Karpas-422 (cell line): ENCODE measurements at regions not wholly inside any gene's neighbourhood (a gene's known extent, or its start where the extent isn't known, plus 50 kb on each side); places are given as distances from the start of the nearest gene placed in this dataset.

Source experiments
- DNase-seq: peaks from one replicate; pipeline ENCODE4 v3.0.0-alpha.2; 2015
- H2AFZ ChIP-seq: fragments of 200-600 bp; sonication (generic); 2 replicates; pipeline ENCODE4 v1.6.1; 2014; ENCODE audit warnings: antibody characterized with exemption, low read length, mixed read lengths
- H3K27ac ChIP-seq: fragments of 200-600 bp; sonication (generic); 2 replicates; pipeline ENCODE4 v1.5.1; 2014; ENCODE audit warnings: mild to moderate bottlenecking, low read length, moderate library complexity
- H3K27me3 ChIP-seq: fragments of 200-600 bp; sonication (generic); 2 replicates; pipeline ENCODE4 v1.6.1; 2014; ENCODE audit warnings: low read length, mixed read lengths
- H3K36me3 ChIP-seq: fragments of 200-600 bp; sonication (generic); 2 replicates; pipeline ENCODE4 v1.6.1; 2014; ENCODE audit warnings: low read length, mixed read lengths; ENCODE audit not compliant: insufficient read depth
- H3K4me1 ChIP-seq: fragments of 200-600 bp; sonication (generic); 2 replicates; pipeline ENCODE4 v1.6.1; 2014; ENCODE audit warnings: mild to moderate bottlenecking, low read length, mixed read lengths
- H3K4me2 ChIP-seq: fragments of 200-600 bp; sonication (generic); 2 replicates; pipeline ENCODE4 v1.6.1; 2014; ENCODE audit warnings: low read length, low read depth, mild to moderate bottlenecking; ENCODE audit not compliant: poor library complexity, severe bottlenecking
- H3K4me3 ChIP-seq: fragments of 200-600 bp; sonication (generic); 2 replicates; pipeline ENCODE4 v1.5.1; 2014; ENCODE audit warnings: mild to moderate bottlenecking, antibody characterized with exemption, low read length, mixed read lengths
- H3K79me2 ChIP-seq: fragments of 200-600 bp; sonication (generic); 2 replicates; pipeline ENCODE4 v1.6.1; 2014; ENCODE audit warnings: mild to moderate bottlenecking, low read length, mixed read lengths
- H3K9ac ChIP-seq: fragments of 200-600 bp; sonication (generic); 2 replicates; pipeline ENCODE4 v1.6.0; 2014; ENCODE audit warnings: low read length
- H3K9me2 ChIP-seq: fragments of 200-600 bp; sonication (generic), shearing (Covaris generic); replicated peaks from 2 replicates; pipeline ENCODE4 v1.6.0; 2014; ENCODE audit warnings: mild to moderate bottlenecking, low read length, moderate library complexity; ENCODE audit not compliant: insufficient read depth
- H3K9me3 ChIP-seq: fragments of 300-700, 200-600 bp; sonication (generic); 2 replicates; pipeline ENCODE4 v1.6.1; 2014; ENCODE audit warnings: low read length, mixed read lengths
- H4K20me1 ChIP-seq: fragments of 200-600 bp; sonication (generic); 2 replicates; pipeline ENCODE4 v1.6.1; 2014; ENCODE audit warnings: mild to moderate bottlenecking, antibody characterized with exemption, low read length, low read depth; ENCODE audit not compliant: insufficient read depth

GRCh38 chr1:55476445-55477015, 261.4 kb upstream of the USP24 start:
- no peaks in the 10 kb centered on the region for H3K27me3 ChIP-seq
- H3K27ac ChIP-seq: no peak overlapping the region
- H3K9me2 ChIP-seq: no peaks in the 10 kb centered on the region
- H2AFZ ChIP-seq: no peak overlapping the region
- H3K79me2 ChIP-seq: no peaks in the 10 kb centered on the region
- no peak overlapping the region for H3K9ac ChIP-seq
- H3K9me3 ChIP-seq: no peaks in the 10 kb centered on the region
- peak; percentile 1 for DNase-seq
- no peak overlapping the region for H3K4me2 ChIP-seq
- H4K20me1 ChIP-seq: no peaks in the 10 kb centered on the region
- H3K36me3 ChIP-seq: no peaks in the 10 kb centered on the region
- no peaks in the 10 kb centered on the region for H3K4me1 ChIP-seq
- no peak overlapping the region for H3K4me3 ChIP-seq

- Histone ChIP-seq H3K4me1 (no peaks in the 10 kb centered on the region), H4K20me1 (no peaks in the 10 kb centered on the region), H3K9me3 (no peaks in the 10 kb centered on the region), H3K4me3 (no peak overlapping the region), H2AFZ (no peak overlapping the region), H3K9ac (no peak overlapping the region), H3K36me3 (no peaks in the 10 kb centered on the region), H3K27ac (no peak overlapping the region), H3K27me3 (no peaks in the 10 kb centered on the region), H3K79me2 (no peaks in the 10 kb centered on the region), H3K4me2 (no peak overlapping the region), H3K9me2 (no peaks in the 10 kb centered on the region)
- DNase-seq: peak; percentile 5
Measured at GRCh38 chr1:55474168-55474786, 259.1 kb upstream of the USP24 start.

DNA sequence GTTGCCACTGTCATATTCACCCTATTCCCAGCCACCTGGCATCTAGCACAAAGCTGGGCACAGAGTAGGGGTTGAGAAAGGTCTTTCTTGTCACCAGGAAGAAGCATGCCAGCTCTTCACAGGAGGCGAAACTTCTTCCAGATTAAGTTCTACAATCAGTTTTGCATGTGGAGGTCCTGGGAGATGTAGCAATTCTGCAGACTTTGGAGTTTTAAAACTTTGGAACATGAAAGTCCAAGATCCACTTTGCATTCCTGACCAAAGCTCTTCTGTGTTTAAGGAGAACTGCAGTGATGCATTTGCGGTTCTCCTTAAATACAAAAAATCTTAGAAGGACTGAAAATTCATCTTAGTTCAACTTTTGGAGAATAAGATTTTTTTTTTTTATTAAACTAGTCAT, 258.5 kb upstream of the USP24 start:
- no peak for DNase-seq
- Histone ChIP-seq H3K4me1 (no peaks in the 10 kb centered on the region), H3K9me2 (no peaks in the 10 kb centered on the region), H3K9ac (no peak overlapping the region), H3K79me2 (no peaks in the 10 kb centered on the region), H2AFZ (no peak overlapping the region), H3K27me3 (no peaks in the 10 kb centered on the region), H3K4me2 (no peak overlapping the region), H3K36me3 (no peaks in the 10 kb centered on the region), H4K20me1 (no peaks in the 10 kb centered on the region), H3K27ac (no peak overlapping the region), H3K4me3 (no peak overlapping the region), H3K9me3 (no peaks in the 10 kb centered on the region)

GRCh38 chr1:55472784-55473183, 257.6 kb upstream of the USP24 start:
- Histone ChIP-seq H3K27ac (no peak overlapping the region), H3K4me3 (no peak overlapping the region), H3K9ac (no peak overlapping the region), H3K79me2 (no peaks in the 10 kb centered on the region), H3K27me3 (no peaks in the 10 kb centered on the region), H3K9me2 (no peaks in the 10 kb centered on the region), H3K36me3 (no peaks in the 10 kb centered on the region), H3K9me3 (no peaks in the 10 kb centered on the region), H2AFZ (no peak overlapping the region), H4K20me1 (no peaks in the 10 kb centered on the region), H3K4me2 (no peak overlapping the region), H3K4me1 (no peaks in the 10 kb centered on the region)
- DNase-seq: no peak

- Histone ChIP-seq H3K36me3 (no peaks in the 10 kb centered on the region), H2AFZ (no peak overlapping the region), H3K4me2 (no peak overlapping the region), H3K9me3 (no peaks in the 10 kb centered on the region), H4K20me1 (no peaks in the 10 kb centered on the region), H3K9ac (no peak overlapping the region), H3K79me2 (no peaks in the 10 kb centered on the region), H3K4me1 (no peaks in the 10 kb centered on the region), H3K4me3 (no peak overlapping the region), H3K9me2 (no peaks in the 10 kb centered on the region), H3K27ac (no peak overlapping the region), H3K27me3 (no peaks in the 10 kb centered on the region)
- peak; percentile 11 for DNase-seq
Measured at GRCh38 chr1:55472115-55472514, 257.0 kb upstream of the USP24 start.

DNA sequence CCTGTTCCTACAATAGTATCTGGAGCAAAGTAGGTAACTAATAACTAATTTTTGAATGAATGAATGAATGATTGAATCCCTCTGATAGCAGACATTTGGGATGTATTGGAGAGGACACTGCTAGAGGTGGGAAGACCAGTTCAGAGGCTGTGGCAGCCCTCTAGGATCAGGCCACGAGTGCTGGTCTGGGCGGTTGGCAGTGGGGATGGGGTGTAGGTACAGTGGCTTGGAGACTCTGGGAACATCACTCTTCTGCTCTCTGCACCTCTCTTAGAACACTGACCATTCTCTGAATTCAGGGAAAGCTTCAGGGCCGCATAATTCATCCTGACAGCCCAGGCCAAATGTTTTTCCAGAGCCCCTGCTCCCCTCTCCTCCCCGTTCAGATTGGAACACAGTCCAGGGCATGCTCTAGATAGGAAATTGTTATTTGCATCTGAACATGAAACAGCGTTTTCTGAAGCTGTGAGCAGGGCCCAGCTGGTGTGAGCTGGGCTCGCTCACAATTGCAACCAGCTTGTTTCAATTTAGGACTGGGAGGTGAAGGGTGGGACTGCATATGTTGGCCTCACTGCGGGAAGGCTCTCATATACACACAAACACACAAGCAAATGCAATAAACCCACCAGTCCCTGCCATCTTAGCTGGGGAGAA, 253.1 kb upstream of the USP24 start:
- H3K4me1 ChIP-seq: no peaks in the 10 kb centered on the region
- no peaks in the 10 kb centered on the region for H3K9me2 ChIP-seq
- no peak overlapping the region for H3K9ac ChIP-seq
- no peaks in the 10 kb centered on the region for H3K27me3 ChIP-seq
- H4K20me1 ChIP-seq: no peaks in the 10 kb centered on the region
- H3K4me3 ChIP-seq: no peak overlapping the region
- no peaks in the 10 kb centered on the region for H3K36me3 ChIP-seq
- no peak overlapping the region for H3K4me2 ChIP-seq
- no peak for DNase-seq
- no peaks in the 10 kb centered on the region for H3K79me2 ChIP-seq
- H3K27ac ChIP-seq: no peak overlapping the region
- H2AFZ ChIP-seq: no peak overlapping the region
- no peaks in the 10 kb centered on the region for H3K9me3 ChIP-seq

GRCh38 chr1:55466921-55467320, 251.8 kb upstream of the USP24 start:
- H2AFZ ChIP-seq: no peak overlapping the region

DNA sequence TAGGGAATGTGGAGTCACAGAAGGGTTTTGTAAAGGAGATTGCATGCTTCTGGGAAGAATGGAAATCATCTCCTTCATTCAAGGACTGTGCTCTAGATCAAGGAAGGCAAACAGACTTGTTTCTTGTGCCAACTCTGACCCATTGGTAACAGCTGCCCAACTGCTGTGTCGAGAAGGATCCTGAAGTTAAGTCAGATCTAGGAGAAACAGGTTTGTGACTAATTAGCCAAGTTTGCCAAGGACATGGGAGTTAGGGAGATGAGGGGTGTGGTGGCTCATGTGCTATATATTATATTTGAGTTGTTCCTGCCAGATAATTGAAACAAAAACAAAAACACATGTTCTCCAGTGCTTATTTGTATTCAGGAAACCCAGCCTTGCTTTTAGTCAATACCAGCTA, 251.2 kb upstream of the USP24 start:
- no peak overlapping the region for H2AFZ ChIP-seq
- H3K36me3 ChIP-seq: no peaks in the 10 kb centered on the region
- no peaks in the 10 kb centered on the region for H3K79me2 ChIP-seq
- H3K9ac ChIP-seq: no peak overlapping the region
- H3K4me2 ChIP-seq: no peak overlapping the region
- peak; percentile 36 for DNase-seq
- no peaks in the 10 kb centered on the region for H3K9me3 ChIP-seq
- no peak overlapping the region for H3K27ac ChIP-seq
- no peaks in the 10 kb centered on the region for H4K20me1 ChIP-seq
- no peaks in the 10 kb centered on the region for H3K27me3 ChIP-seq
- no peaks in the 10 kb centered on the region for H3K9me2 ChIP-seq
- no peak overlapping the region for H3K4me3 ChIP-seq
- no peaks in the 10 kb centered on the region for H3K4me1 ChIP-seq

More at GRCh38 chr1:55466921-55467320, 251.8 kb upstream of the USP24 start:
- no peaks in the 10 kb centered on the region for H3K36me3 ChIP-seq
- H3K4me3 ChIP-seq: no peak overlapping the region
- H3K9ac ChIP-seq: no peak overlapping the region
- no peaks in the 10 kb centered on the region for H3K27me3 ChIP-seq
- H3K79me2 ChIP-seq: no peaks in the 10 kb centered on the region
- no peaks in the 10 kb centered on the region for H3K4me1 ChIP-seq
- H4K20me1 ChIP-seq: no peaks in the 10 kb centered on the region
- no peak overlapping the region for H3K4me2 ChIP-seq
- no peak overlapping the region for H3K27ac ChIP-seq
- no peaks in the 10 kb centered on the region for H3K9me3 ChIP-seq
- no peaks in the 10 kb centered on the region for H3K9me2 ChIP-seq
- DNase-seq: no peak
